DMS53 (cell line): ENCODE measurements at regions not wholly inside any gene's neighbourhood (a gene's known extent, or its start where the extent isn't known, plus 50 kb on each side); places are given as distances from the start of the nearest gene placed in this dataset.
"Not testable (repeated sequence)": the region's sequence is repeated elsewhere in the genome, so short reads cannot be mapped to it uniquely, and the experiment has no call there.

ENCODE experiments used
- DNase-seq: peaks from one replicate; lab custom pipeline; 2025; lab: John Stamatoyannopoulos, UW

DNA sequence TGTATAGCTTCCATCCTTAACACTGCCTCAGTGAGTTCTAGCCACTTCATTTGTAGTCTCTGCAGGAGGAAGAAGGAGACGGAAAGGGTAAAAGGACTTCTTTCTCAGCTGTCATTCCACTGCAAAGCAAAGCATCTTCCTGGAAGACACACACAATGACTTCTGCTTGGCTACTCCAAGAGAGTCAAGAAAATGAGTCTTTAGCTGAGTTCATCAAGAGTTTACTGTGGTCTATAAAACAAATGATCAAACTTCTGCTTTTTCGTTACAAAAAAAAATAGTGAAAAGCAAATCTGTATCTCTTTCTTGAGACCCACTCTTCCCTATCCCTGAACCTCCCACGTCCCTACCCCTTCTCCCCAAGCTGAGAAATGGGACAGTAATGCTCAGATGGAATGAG, 205.0 kb upstream of the AHR start:
- no peak for DNase-seq

DNA sequence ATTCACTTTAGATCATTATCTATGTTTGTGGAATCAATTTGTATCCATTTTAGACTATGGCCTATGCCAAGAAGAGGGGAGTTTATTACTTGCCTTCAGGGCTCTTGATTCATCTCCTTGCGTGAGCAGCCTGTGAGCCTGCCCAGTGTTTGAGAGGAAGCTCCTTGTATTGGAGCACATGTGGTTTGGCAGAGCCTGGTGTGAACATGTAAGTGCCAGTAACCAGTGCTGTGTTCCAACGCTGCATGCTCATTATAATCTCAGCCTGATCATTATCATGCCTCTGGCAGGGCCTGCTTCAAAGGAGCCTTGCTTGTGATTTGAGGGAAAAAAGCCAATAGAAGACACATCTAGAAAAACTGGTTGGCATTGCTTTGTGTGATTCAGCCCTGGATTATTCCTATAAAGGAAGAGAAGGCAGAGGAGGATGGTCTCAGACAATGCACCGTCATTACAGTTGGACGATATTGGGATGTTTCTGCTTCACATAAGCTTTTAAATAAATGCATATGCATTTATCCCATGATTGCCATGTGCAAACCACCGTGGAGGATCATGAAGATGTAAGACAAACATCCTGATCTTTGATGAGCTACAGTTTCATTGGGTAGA, 203.4 kb upstream of the AHR start:
- DNase-seq, result no peak

DNA sequence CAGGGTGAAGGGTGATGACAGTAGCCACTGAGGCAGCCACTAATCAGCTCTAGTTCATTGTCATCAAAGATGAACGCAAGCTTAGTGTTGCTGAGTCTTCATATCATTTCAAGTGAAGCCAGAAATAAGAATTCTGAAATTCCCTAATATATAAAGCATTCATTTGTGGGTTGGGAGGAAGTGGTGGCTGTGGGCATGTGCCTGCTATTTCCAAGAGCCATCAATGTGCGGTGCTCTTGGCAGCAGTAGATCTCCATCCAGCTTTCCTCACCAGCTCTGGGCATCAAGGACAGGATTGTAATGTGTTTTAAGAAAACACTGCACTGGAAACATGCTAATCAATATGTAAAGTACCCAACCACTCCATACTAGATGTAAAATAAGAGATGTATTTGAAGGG, 202.5 kb upstream of the AHR start:
- DNase-seq, result no peak

DNA sequence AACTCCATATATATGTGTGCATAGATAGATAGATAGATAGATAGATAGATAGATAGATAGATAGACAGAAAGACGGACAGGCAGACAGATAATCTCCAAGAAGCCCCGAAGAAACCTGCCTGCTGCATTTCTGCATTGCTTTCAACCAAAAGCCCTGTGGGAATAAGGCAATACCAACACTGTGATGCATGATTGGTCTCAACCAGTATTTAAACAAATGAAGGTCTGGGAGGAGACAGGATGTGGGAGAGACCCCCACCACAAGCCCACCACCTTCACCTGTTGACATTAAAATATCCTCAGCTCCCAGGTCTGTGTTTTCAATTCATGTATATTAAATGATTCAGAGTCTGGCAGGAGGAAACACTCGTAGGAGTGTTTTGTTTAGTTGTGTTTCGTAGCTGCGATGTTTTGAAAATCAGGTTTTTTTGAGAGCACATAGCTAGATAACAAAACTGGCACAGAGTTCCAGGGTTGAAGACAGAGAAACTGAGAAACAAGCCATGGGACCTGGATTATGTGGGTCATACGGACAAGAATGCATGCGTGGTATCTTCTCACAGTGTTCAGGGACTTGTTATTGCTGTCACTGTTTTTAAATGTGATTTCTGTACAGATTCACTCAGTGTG, 200.7 kb upstream of the AHR start:
- DNase-seq, result no peak

DNA sequence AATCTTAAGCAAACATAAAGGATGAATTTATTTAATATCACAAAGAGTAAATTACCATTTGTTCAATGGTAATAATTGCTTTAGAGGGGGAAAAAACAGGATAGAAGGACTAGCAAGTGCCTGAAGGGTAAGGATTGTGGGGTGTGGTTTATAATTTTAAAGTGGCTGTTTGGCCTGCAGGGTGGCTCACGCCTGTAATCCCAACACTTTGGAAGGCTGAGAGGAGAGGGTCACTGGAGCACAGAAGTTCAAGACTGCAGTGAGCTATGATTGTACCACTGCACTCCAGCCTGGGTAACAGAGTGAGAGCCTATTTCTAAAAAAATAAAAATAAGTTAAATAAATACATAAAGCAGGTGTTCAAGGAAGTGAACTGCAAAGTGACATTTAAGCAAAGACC, 199.9 kb upstream of the AHR start:
- no peak for DNase-seq

DNA sequence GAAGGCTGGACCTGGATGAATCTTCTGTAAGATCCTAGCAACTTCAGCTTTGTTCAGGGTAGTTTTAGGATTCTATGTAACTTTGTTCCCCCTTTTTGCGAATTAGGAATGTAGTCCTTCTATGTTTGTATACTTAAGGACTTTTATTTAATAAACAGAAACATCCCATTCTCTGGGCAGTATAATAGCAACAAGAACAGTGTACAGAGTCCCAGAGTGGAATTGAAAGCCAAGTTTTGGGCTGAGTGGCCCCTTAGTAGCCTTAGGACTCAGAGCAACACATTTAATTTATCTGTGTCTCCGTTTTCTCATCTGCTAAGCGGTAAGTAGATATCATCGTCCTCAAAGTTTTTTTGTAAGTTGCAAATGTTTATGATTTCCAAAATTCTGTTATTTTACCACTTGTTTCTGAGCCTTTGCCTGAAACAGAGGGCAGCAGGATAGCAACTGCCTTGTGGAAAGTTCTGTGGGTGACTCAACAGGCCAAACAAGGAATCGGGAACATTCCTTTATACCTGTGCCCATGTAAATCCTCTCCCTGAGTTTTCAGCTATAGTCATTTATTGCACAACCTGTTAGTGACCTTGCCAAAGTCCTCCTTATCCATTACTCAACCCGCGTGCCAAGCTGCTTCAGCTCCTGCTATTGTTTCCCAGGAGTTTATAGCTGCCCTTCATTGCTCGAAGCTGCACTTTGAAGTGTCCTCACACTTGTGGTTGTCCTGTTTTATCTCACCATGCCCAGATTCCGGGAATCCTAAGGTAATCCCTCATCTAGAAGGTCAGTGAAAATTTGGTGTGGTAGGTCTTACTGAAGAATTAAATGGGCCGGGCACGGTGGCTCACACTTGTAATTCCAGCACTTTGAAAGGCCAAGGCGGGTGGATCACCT, 199.1 kb upstream of the AHR start:
- DNase-seq, result peak; percentile 50

DNA sequence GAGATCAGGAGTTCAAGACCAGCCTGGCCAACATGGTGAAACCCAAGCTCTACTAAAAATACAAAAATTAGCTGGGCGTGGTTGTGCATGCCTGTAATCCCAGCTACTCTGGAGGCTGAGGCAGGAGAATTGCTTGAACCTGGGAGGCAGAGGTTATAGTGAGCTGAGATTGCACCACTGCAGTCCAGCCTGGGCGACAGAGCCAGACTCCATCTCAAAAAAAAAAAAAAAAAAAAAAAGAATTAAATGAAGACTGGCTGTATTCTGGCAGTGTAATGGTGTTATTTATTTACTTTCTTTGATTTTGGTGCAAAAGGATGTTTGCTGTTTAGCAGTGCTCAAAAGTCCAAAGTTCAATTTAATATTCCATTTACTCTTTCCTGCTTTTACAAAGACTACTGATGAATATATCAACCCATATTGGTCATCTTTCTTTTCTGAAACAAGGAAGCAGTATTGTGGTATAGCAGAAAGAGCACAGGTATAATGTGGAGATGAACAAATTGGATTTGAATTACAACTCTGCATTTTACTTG, 198.4 kb upstream of the AHR start:
- DNase-seq, result peak; percentile 58

DNA sequence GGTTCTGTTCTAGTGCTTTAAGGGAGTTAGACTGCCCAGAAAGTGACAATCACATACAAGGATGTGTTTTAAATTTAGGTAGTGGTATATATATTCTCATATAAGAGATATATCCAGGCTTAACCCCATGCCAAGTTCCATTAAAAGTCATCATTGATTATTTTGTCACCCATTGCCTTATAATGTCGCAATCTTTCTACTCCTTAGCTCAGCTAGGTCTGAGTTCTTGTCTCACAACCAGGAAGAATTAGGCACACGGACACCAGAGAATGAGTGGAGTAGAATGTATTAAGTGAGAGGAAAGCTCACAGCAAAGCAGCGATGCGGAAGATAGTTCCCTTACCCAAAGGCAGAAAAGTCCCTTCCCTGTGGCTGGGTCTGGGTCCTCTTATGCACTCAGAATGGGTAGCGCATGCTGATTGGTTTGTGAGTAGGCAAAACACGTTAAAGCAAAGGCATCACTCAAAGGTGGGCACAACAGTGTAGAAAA, 197.2 kb upstream of the AHR start:
- DNase-seq, result peak; percentile 27

DNA sequence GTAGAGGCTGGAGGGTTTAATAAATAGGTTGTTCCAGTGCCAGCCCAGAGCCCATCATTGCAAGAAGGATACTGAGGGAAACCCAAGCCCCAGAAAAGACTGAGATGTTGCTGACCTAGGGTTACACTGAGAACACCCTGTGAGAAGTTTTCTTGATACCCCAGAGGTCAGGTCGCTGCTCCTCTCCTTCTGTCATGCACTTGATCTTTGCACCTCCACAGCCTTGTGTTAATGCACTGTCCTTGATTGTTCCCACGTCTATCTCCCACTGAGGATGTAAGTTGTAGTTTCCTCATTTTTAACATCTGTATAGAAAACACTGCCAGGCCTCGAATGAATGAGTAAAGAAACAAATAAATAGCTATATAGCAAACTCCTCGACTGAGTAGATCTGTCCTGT, 195.3 kb upstream of the AHR start:
- peak; percentile 65 for DNase-seq

DNA sequence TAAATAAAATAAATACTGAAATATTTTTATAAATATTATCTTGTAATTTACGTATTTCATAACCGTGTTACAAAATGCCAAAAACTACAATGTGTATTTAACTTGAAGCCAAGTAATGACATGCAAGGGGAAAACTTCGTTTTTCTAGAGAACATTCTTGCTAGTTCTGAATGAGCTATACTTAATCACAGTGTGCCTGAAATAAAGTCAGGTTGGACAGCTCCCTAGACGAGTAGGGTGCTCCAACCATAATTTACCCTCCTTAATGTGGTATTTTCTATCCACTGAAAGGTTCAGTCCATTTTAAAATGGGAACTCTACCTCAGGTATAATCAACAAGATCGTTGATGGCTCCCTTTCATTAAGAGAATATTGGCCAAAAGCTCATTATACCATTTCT, 194.5 kb upstream of the AHR start:
- no peak for DNase-seq

DNA sequence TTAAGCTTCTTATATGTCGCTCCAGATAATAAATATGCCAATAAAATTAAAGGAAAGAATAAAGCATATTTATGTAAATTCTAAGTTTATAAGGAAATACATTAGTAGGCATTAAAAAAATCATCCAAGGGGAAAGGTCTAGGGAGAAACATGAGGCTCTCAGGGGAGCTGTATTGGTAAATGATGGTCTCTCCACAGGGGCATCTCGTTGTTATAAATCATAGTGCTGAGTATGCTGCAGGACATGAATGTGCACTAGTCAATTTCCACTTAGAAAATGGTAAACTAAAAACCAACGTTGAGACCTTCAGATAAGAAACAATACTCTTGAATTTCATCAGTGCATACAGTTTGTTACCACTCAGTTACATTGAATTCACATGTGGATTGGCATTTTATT, 194.0 kb upstream of the AHR start:
- no peak for DNase-seq

DNA sequence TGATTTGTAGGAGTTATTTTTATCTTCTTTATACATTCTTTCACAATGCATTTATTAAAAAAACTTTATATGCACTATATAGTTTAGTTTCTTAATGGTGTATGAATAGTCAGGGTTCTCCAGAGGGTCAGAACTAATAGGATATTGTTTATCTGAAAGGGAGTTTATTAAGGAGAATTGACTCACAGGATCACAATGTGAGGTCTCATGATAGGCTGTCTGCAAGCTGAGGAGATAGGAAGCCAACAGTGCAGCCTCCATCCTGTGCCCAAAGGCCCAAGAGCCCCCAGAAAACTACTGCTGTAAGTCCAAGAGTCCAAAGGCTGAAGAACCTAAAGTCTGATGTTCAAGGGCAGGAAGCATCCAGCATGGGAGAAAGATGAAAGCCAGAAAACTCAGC, 192.8 kb upstream of the AHR start:
- no peak for DNase-seq

DNA sequence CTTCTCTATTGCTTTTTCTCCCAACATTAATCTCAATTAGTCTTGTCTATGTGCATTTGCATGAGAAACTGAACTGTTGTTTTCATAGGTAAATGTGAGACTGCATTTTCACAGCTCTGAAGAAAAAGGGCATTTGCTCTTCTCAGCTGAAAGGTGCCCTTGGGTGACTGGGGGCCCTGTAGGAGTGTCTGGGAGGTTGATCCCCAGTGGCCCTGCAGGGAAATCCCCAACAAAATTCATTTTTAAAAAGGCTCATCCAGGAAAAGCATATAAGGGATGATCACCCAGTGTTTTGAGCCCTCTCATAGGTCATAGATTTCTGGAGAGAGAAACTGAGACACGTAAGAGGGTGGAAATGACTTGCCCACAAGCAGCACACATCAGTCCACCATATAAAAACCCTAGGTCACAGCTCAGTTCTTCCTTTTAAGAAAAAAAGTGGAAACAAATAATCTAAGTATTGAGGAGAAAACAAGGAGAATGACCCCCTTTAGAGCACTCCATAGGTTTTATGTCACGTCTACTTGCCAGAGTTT, 190.3 kb upstream of the AHR start:
- DNase-seq, result no peak

DNA sequence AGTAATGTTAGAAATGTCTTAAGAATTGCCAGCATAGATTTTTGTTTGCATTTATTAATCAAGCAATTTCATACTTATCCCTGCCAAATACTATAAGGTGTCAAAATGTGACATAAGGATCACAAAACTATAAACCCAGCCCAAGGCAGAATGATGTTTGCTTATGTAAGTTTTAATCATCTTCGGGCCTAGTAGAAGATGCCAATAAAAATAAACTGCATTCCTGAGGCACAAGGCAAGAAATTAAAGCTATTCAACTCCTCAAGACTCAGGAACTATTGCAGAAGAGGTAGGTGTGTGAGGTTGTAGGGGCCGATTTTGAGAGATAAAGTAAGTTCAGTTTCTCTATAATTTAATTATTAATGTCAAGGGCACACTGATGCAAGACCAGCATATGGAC, 189.4 kb upstream of the AHR start:
- DNase-seq, result no peak

DNA sequence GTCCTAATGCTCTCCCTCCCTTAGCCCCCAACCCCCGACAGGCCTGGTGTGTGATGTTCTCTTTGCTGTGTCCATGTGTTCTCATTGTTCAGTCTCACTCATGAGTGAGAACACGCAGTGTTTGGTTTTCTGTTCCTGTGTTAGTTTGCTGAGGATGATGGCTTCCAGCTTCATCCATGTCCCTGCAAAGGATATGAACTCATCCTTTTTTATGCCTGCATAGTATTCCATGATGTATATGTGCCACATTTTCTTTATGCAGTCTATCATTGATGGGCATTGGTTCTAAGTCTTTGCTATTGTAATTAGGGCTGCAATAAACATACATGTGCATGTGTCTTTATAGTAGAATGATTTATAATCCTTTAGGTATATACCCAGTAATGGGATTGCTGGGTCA, 184.7 kb upstream of the AHR start:
- not testable (repeated sequence) for DNase-seq

DNA sequence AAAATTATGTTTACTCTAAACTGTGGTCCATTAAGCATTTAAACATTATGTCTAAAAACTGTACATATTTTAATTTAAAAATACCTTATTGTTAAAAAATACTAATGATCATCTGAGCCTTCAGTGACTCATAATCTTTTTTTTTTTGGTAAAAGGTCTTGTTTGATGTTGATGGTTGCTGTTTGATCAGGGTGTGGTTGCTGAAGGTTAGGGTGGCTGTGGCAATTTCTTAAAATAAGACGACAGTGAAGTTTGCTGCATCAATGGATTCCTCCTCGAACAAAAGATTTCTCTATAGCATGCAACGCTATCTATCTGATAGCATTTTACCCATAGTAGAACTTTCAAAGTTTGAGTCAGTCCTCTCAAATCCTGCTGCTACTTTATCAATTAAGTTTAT, 180.0 kb upstream of the AHR start:
- no peak for DNase-seq

DNA sequence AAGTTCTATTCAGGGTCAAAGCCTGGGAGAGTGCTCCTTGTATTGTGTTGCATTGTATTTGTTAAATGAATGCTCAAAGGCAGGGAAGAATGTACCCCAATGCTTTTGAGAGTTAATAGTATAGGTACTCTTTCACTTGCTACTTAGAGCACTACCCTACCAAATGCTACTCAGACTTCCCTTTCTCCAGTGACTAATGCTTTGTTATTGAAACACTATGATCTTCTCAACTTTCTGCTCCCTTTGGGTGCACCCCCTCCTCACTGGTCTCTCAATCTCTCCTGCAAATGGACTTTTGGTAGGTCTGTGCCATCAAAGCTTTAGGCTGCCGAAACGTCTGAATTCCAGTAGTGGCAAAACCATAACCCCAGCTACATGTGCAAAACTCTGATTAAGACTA, 177.7 kb upstream of the AHR start:
- DNase-seq, result no peak

DNA sequence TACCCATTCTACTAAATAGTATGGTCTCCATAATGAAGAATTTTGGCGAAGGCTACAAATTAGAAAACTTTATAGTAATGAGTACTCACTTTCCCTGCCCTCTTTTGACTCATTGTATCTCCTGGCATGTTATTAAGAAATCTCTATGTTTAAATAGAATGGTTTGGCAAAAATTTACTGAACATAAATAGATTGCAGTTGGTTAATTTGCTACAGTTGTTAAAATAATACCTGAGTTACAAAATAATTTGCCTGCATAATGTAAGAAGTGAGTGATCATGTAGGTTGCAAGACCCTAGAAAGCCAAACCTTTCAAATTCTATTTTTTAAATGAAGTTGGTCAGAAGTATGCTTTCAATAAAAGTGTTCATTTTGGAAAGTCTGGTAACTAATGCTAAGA, 176.8 kb upstream of the AHR start:
- DNase-seq, result no peak

DNA sequence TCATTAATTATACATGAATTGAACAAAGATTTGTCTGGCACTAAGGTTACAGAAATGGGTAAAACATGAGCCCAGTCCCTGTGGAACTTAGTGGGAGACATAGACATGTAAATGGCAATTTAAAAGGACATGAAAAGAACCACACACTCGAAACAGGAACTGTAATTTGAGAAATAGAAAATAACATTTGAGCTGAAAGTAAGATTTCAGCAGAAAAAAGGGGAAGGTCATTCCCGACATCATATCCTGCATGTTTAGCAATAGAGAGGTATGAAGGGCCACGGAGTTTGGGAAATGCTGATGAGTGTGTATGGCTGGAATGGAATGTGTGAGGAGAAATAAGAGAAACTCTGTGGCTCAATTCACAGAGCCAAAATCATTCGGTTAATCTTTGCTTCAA, 175.4 kb upstream of the AHR start:
- no peak for DNase-seq

DNA sequence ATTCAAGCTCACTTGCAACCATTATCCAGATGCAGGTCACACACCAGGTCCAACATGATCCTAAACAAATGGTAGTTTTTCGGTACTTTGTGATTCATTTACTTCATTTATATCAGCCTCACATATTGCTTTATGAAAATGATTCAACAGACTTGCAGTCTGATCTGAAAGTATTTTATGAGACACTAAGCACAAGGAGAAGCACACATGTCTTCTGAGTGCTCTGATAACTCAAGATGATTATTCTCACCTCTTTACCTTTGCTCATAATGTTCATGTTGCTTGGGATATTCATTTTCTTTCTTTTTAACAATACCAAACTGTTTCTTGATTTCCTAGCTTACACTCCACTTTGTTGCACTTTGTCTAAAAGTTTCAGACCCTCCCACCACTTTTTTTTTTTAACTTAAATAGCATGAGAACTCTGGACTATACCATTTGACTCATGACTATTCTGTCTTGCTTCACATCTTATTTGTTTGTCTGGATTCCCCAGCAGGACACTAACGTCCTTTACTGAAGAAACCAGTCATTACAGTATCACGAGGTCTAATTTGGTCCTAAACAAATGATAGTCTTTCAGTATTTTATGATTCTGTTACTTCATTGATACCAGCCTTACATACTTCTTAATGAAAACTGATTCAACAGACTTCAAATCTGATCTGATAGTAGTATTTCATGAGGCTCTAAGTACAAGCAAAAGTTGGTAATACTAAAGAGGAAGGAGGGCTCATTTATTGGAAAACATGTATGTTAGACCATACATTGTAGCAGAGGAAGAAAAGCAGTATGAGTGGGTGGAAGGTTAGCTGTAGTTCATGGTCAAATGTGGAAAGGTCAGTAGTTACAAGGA, 171.8 kb upstream of the AHR start:
- no peak for DNase-seq

DNA sequence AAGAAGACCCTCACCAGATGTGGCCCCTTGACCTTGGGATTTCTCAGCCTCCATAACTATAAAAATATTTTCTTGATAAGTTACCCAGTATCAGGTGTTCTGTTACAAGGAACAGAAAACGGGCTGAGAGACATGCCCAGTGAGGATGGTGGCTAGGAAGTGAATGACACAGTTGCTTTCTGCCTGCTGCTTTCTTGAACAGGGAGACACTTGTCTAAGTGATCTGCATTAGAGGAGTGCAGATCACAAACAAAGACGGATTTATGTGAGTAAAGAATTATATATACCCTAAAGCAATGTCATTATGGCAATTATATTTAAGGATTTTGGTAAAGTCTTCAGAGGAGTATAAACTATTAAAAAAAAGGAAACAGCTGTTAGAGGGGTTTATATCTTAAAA, 169.2 kb upstream of the AHR start:
- DNase-seq, result no peak
